ENCODE measurements at regions not wholly inside any gene's neighbourhood (a gene's known extent, or its start where the extent isn't known, plus 50 kb on each side); places are given as distances from the start of the nearest gene placed in this dataset.

GRCh38 chr11:127362754-127363308 is 362.3 kb upstream of the KIRREL3 start:
- Mint-ChIP-seq H3K4me3 (peak overlapping the region; percentile 26; the same call in 2 of the 3 replicates), H3K4me1 (peaks cover 5% of the 10 kb centered on the region), H3K36me3 (ENCODE audit: low read depth) (no peaks in the 10 kb centered on the region), H3K9me3 (peaks cover 3% of the 10 kb centered on the region; the same call in 1 of the 3 replicates), H3K27me3 (ENCODE audit: insufficient read depth, low read depth, poor library complexity) (no peaks in the 10 kb centered on the region), H3K27ac (peak overlapping the region; percentile 54)
- no peak for DNase-seq (ENCODE audit: low spot score)
- Histone ChIP-seq H3F3A (replicated peaks; ENCODE audit: low read depth) (no peaks in the 10 kb centered on the region), H3K4me1 (ENCODE audit: insufficient read depth) (no peaks in the 10 kb centered on the region), H4K20me1 (replicated peaks; ENCODE audit: insufficient read depth) (no peaks in the 10 kb centered on the region), H3K27ac (ENCODE audit: low read depth) (no peak overlapping the region), H3K27me3 (ENCODE audit: insufficient read depth) (no peaks in the 10 kb centered on the region), H3K79me2 (replicated peaks; ENCODE audit: insufficient read depth) (no peaks in the 10 kb centered on the region), H3K4me3 (0 out of 2 replicates have a peak overlapping the region, but pooled peaks have one; percentile 17), H3K9me2 (ENCODE audit: insufficient read depth) (no peaks in the 10 kb centered on the region), H2AFZ (peak overlapping the region; percentile 94), H3K36me3 (ENCODE audit: insufficient read depth) (no peaks in the 10 kb centered on the region), H3K4me2 (no peak overlapping the region; the same call in 1 of the 2 replicates)
- peak; percentile 41; the same call in 1 of the 3 replicates for ATAC-seq
- no peak for TF ChIP-seq POLR2AphosphoS5 (IDR thresholded peaks at IDR 0.05; ENCODE audit: low read depth)
- TF ChIP-seq ETS1 (IDR thresholded peaks at IDR 0.05), result no peak
- TF ChIP-seq NANOG (IDR thresholded peaks at IDR 0.05; ENCODE audit: borderline replicate concordance), result no peak
- TF ChIP-seq ZNF331 (CRISPR knock-in tag; IDR thresholded peaks at IDR 0.05; ENCODE audit: low read depth), result no peak
- TF ChIP-seq CREB1 (CRISPR knock-in tag; IDR thresholded peaks at IDR 0.05; ENCODE audit: low read depth), result no peak
- TF ChIP-seq STAT1 (IDR thresholded peaks at IDR 0.05; ENCODE audit: unreplicated experiment), result no peak
- TF ChIP-seq ZNF114 (CRISPR knock-in tag; IDR thresholded peaks at IDR 0.05), result no peak
- TF ChIP-seq JUNB (IDR thresholded peaks at IDR 0.05; ENCODE audit: unreplicated experiment), result no peak

GRCh38 chr11:127358160-127358559 is 357.6 kb upstream of the KIRREL3 start:
- H3K27me3 Mint-ChIP-seq (ENCODE audit: insufficient read depth, low read depth, poor library complexity), result no peaks in the 10 kb centered on the region
- no peaks in the 10 kb centered on the region for H3K27me3 ChIP-seq (ENCODE audit: insufficient read depth)
- no peak overlapping the region for H3K27ac Mint-ChIP-seq
- H3K36me3 Mint-ChIP-seq (ENCODE audit: low read depth), result no peaks in the 10 kb centered on the region
- H3K79me2 ChIP-seq (replicated peaks; ENCODE audit: insufficient read depth), result no peaks in the 10 kb centered on the region
- no peaks in the 10 kb centered on the region for H3K36me3 ChIP-seq (ENCODE audit: insufficient read depth)
- H3K4me1 Mint-ChIP-seq, result peaks cover 4% of the 10 kb centered on the region
- H3K9me3 Mint-ChIP-seq, result no peaks in the 10 kb centered on the region
- H3K27ac ChIP-seq (ENCODE audit: low read depth), result no peak overlapping the region
- ATAC-seq, result no peak
- no peak overlapping the region for H2AFZ ChIP-seq
- H3K4me1 ChIP-seq (ENCODE audit: insufficient read depth), result no peaks in the 10 kb centered on the region
- H4K20me1 ChIP-seq (replicated peaks; ENCODE audit: insufficient read depth), result no peaks in the 10 kb centered on the region
- no peak overlapping the region for H3K4me3 Mint-ChIP-seq
- H3F3A ChIP-seq (replicated peaks; ENCODE audit: low read depth), result no peaks in the 10 kb centered on the region
- H3K9me2 ChIP-seq (ENCODE audit: insufficient read depth), result no peaks in the 10 kb centered on the region
- no peak for DNase-seq (ENCODE audit: low spot score)
- H3K4me2 ChIP-seq, result no peak overlapping the region
- no peak overlapping the region for H3K4me3 ChIP-seq
- TF ChIP-seq ETS1 (IDR thresholded peaks at IDR 0.05) (no peak), REST (IDR thresholded peaks at IDR 0.05; ENCODE audit: unreplicated experiment) (no peak), JUNB (IDR thresholded peaks at IDR 0.05; ENCODE audit: unreplicated experiment) (no peak)
- TF ChIP-seq, protein P1, sequence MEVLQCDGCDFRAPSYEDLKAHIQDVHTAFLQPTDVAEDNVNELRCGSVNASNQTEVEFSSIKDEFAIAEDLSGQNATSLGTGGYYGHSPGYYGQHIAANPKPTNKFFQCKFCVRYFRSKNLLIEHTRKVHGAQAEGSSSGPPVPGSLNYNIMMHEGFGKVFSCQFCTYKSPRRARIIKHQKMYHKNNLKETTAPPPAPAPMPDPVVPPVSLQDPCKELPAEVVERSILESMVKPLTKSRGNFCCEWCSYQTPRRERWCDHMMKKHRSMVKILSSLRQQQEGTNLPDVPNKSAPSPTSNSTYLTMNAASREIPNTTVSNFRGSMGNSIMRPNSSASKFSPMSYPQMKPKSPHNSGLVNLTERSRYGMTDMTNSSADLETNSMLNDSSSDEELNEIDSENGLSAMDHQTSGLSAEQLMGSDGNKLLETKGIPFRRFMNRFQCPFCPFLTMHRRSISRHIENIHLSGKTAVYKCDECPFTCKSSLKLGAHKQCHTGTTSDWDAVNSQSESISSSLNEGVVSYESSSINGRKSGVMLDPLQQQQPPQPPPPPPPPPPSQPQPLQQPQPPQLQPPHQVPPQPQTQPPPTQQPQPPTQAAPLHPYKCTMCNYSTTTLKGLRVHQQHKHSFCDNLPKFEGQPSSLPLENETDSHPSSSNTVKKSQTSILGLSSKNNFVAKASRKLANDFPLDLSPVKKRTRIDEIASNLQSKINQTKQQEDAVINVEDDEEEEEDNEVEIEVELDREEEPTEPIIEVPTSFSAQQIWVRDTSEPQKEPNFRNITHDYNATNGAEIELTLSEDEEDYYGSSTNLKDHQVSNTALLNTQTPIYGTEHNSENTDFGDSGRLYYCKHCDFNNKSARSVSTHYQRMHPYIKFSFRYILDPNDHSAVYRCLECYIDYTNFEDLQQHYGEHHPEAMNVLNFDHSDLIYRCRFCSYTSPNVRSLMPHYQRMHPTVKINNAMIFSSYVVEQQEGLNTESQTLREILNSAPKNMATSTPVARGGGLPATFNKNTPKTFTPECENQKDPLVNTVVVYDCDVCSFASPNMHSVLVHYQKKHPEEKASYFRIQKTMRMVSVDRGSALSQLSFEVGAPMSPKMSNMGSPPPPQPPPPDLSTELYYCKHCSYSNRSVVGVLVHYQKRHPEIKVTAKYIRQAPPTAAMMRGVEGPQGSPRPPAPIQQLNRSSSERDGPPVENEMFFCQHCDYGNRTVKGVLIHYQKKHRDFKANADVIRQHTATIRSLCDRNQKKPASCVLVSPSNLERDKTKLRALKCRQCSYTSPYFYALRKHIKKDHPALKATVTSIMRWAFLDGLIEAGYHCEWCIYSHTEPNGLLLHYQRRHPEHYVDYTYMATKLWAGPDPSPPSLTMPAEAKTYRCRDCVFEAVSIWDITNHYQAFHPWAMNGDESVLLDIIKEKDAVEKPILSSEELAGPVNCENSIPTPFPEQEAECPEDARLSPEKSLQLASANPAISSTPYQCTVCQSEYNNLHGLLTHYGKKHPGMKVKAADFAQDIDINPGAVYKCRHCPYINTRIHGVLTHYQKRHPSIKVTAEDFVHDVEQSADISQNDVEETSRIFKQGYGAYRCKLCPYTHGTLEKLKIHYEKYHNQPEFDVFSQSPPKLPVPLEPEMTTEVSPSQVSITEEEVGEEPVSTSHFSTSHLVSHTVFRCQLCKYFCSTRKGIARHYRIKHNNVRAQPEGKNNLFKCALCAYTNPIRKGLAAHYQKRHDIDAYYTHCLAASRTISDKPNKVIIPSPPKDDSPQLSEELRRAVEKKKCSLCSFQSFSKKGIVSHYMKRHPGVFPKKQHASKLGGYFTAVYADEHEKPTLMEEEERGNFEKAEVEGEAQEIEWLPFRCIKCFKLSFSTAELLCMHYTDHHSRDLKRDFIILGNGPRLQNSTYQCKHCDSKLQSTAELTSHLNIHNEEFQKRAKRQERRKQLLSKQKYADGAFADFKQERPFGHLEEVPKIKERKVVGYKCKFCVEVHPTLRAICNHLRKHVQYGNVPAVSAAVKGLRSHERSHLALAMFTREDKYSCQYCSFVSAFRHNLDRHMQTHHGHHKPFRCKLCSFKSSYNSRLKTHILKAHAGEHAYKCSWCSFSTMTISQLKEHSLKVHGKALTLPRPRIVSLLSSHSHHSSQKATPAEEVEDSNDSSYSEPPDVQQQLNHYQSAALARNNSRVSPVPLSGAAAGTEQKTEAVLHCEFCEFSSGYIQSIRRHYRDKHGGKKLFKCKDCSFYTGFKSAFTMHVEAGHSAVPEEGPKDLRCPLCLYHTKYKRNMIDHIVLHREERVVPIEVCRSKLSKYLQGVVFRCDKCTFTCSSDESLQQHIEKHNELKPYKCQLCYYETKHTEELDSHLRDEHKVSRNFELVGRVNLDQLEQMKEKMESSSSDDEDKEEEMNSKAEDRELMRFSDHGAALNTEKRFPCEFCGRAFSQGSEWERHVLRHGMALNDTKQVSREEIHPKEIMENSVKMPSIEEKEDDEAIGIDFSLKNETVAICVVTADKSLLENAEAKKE (CRISPR knock-in tag; IDR thresholded peaks at IDR 0.05), result no peak

Data from GM23338 (cell line).